ENCODE measurements at regions not wholly inside any gene's neighbourhood (a gene's known extent, or its start where the extent isn't known, plus 50 kb on each side); places are given as distances from the start of the nearest gene placed in this dataset.

GRCh38 chr1:200275816-200276453, 133.9 kb downstream of the ZNF281 start:
- Histone ChIP-seq H3K27ac (replicated peaks) (no peak overlapping the region), H3K27me3 (ENCODE audit: insufficient read depth, poor library complexity, severe bottlenecking) (no peaks in the 10 kb centered on the region), H3K4me3 (replicated peaks; ENCODE audit: insufficient read depth, low read length) (no peak overlapping the region)
- no peak for DNase-seq (ENCODE audit: low read depth in 1 of 2, low spot score in 1 of 2)
- no peak for TF ChIP-seq SPI1 (IDR thresholded peaks at IDR 0.05; ENCODE audit: borderline replicate concordance, low read depth)
- TF ChIP-seq CTCF (IDR thresholded peaks at IDR 0.05; ENCODE audit: insufficient read depth, low read length) = no peak
- no peak for TF ChIP-seq POLR2AphosphoS5 (IDR thresholded peaks at IDR 0.05; ENCODE audit: low read depth)

GRCh38 chr1:200275415-200275814, 134.4 kb downstream of the ZNF281 start:
- no peak for DNase-seq (ENCODE audit: low read depth in 1 of 2, low spot score in 1 of 2)
- no peaks in the 10 kb centered on the region for H3K27me3 ChIP-seq (ENCODE audit: insufficient read depth, poor library complexity, severe bottlenecking)
- no peak overlapping the region for H3K4me3 ChIP-seq (replicated peaks; ENCODE audit: insufficient read depth, low read length)
- H3K27ac ChIP-seq (replicated peaks) = no peak overlapping the region
- TF ChIP-seq SPI1 (IDR thresholded peaks at IDR 0.05; ENCODE audit: borderline replicate concordance, low read depth) (no peak), REST (IDR thresholded peaks at IDR 0.05; ENCODE audit: insufficient replicate concordance, low read depth) (no peak), CTCF (IDR thresholded peaks at IDR 0.05; ENCODE audit: insufficient read depth, low read length) (no peak), POLR2AphosphoS5 (IDR thresholded peaks at IDR 0.05; ENCODE audit: low read depth) (no peak), GABPA (IDR thresholded peaks at IDR 0.05; ENCODE audit: low read depth) (no peak)

- Histone ChIP-seq H3K4me3 (replicated peaks; ENCODE audit: insufficient read depth, low read length) (no peak overlapping the region), H3K27me3 (ENCODE audit: insufficient read depth, poor library complexity, severe bottlenecking) (no peaks in the 10 kb centered on the region), H3K27ac (replicated peaks) (no peak overlapping the region)
- TF ChIP-seq POLR2AphosphoS5 (IDR thresholded peaks at IDR 0.05; ENCODE audit: low read depth) = no peak
- TF ChIP-seq GABPA (IDR thresholded peaks at IDR 0.05; ENCODE audit: low read depth) = no peak
- TF ChIP-seq SPI1 (IDR thresholded peaks at IDR 0.05; ENCODE audit: borderline replicate concordance, low read depth) = no peak
- no peak for TF ChIP-seq CTCF (IDR thresholded peaks at IDR 0.05; ENCODE audit: insufficient read depth, low read length)
- TF ChIP-seq REST (IDR thresholded peaks at IDR 0.05; ENCODE audit: insufficient replicate concordance, low read depth) = no peak
- DNase-seq (ENCODE audit: low read depth in 1 of 2, low spot score in 1 of 2) = no peak
Measured at GRCh38 chr1:200274116-200274515, 135.7 kb downstream of the ZNF281 start.
